H9 (cell line): ENCODE measurements at regions not wholly inside any gene's neighbourhood (a gene's known extent, or its start where the extent isn't known, plus 50 kb on each side); places are given as distances from the start of the nearest gene placed in this dataset.

ENCODE experiments used
- DNase-seq: peaks from one replicate; pipeline ENCODE4 v3.0.0-alpha.2; 2017
- H2AFZ ChIP-seq: one replicate; pipeline ENCODE4 v1.6.1; 2013; ENCODE audit warnings: mild to moderate bottlenecking, low read length, control low read depth, moderate library complexity
- H2AK5ac ChIP-seq: 2 replicates; pipeline ENCODE4 v1.6.1; 2013; ENCODE audit warnings: low read length, control low read depth, mixed read lengths; ENCODE audit not compliant: insufficient read length
- H2BK120ac ChIP-seq: one replicate; pipeline ENCODE4 v1.6.1; 2013; ENCODE audit warnings: low read depth, mild to moderate bottlenecking, low read length, control low read depth, inconsistent platforms; ENCODE audit not compliant: poor library complexity, severe bottlenecking
- H2BK12ac ChIP-seq: 2 replicates; pipeline ENCODE4 v1.6.1; 2013; ENCODE audit warnings: low read length, control low read depth, mixed read lengths, low read depth; ENCODE audit not compliant: insufficient read length
- H2BK15ac ChIP-seq: 2 replicates; pipeline ENCODE4 v1.6.1; 2013; ENCODE audit warnings: low read depth, low read length, control low read depth
- H2BK20ac ChIP-seq: one replicate; pipeline ENCODE4 v1.6.1; 2013; ENCODE audit warnings: low read depth, mild to moderate bottlenecking, low read length, control low read depth, inconsistent platforms; ENCODE audit not compliant: poor library complexity, severe bottlenecking
- H2BK5ac ChIP-seq: 2 replicates; pipeline ENCODE4 v1.6.1; 2013; ENCODE audit warnings: low read length, control low read depth, mixed read lengths; ENCODE audit not compliant: insufficient read length
- H3K14ac ChIP-seq: 2 replicates; pipeline ENCODE4 v1.6.1; 2013; ENCODE audit warnings: low read length, control low read depth; ENCODE audit not compliant: insufficient read depth
- H3K18ac ChIP-seq: 2 replicates; pipeline ENCODE4 v1.6.1; 2013; ENCODE audit warnings: low read depth, mild to moderate bottlenecking, mixed read lengths, low read length, control low read depth; ENCODE audit not compliant: insufficient read length
- H3K23ac ChIP-seq: 2 replicates; pipeline ENCODE4 v1.6.1; 2013; ENCODE audit warnings: low read length, control low read depth, mixed read lengths, low read depth; ENCODE audit not compliant: insufficient read length
- H3K23me2 ChIP-seq: 2 replicates; pipeline ENCODE4 v1.6.1; 2013; ENCODE audit warnings: low read depth, mild to moderate bottlenecking, mixed read lengths, low read length, control low read depth; ENCODE audit not compliant: insufficient read length, poor library complexity, severe bottlenecking
- H3K27ac ChIP-seq: 2 replicates; pipeline ENCODE4 v1.5.1; 2013; ENCODE audit warnings: low read length, control low read depth, mixed read lengths, low read depth; ENCODE audit not compliant: insufficient read length
- H3K27me3 ChIP-seq: 2 replicates; pipeline ENCODE4 v1.6.1; 2013; ENCODE audit warnings: low read length, control low read depth, inconsistent platforms; ENCODE audit not compliant: insufficient read depth
- H3K4ac ChIP-seq: 2 replicates; pipeline ENCODE4 v1.6.1; 2013; ENCODE audit warnings: low read depth, mild to moderate bottlenecking, control low read depth, inconsistent platforms, low read length, moderate library complexity
- H3K4me1 ChIP-seq: 2 replicates; pipeline ENCODE4 v1.6.1; 2013; ENCODE audit warnings: low read length, control low read depth, inconsistent platforms; ENCODE audit not compliant: insufficient read depth
- H3K4me2 ChIP-seq: 2 replicates; pipeline ENCODE4 v1.6.1; 2013; ENCODE audit warnings: low read length, control low read depth, mixed read lengths; ENCODE audit not compliant: insufficient read length, insufficient read depth
- H3K56ac ChIP-seq: 2 replicates; pipeline ENCODE4 v1.6.1; 2013; ENCODE audit warnings: low read depth, mild to moderate bottlenecking, mixed read lengths, low read length, control low read depth; ENCODE audit not compliant: insufficient read length
- H3K79me1 ChIP-seq: 2 replicates; pipeline ENCODE4 v1.6.1; 2013; ENCODE audit warnings: low read depth, mild to moderate bottlenecking, moderate library complexity, low read length, control low read depth, inconsistent platforms; ENCODE audit not compliant: insufficient read depth, poor library complexity, severe bottlenecking
- H3K79me2 ChIP-seq: 2 replicates; pipeline ENCODE4 v1.6.1; 2013; ENCODE audit warnings: low read length, control low read depth, inconsistent platforms; ENCODE audit not compliant: insufficient read depth
- H3K9ac ChIP-seq: 2 replicates; pipeline ENCODE4 v1.6.1; 2013; ENCODE audit warnings: low read length, control low read depth, mixed read lengths; ENCODE audit not compliant: insufficient read length; ENCODE audit errors: extremely low read depth
- H3K9me3 ChIP-seq: one replicate; pipeline ENCODE4 v1.6.1; 2013; ENCODE audit warnings: low read depth, low read length, inconsistent platforms; ENCODE audit not compliant: control insufficient read depth
- H3T11ph ChIP-seq: one replicate; pipeline ENCODE4 v1.6.1; 2013; ENCODE audit warnings: mild to moderate bottlenecking, low read length, control low read depth, inconsistent platforms
- H4K20me1 ChIP-seq: one replicate; pipeline ENCODE4 v1.6.1; 2013; ENCODE audit not compliant: control insufficient read depth, insufficient read length, insufficient read depth
- H4K5ac ChIP-seq: 2 replicates; pipeline ENCODE4 v1.6.1; 2013; ENCODE audit warnings: low read depth, mild to moderate bottlenecking, mixed read lengths, low read length, control low read depth; ENCODE audit not compliant: insufficient read length
- H4K8ac ChIP-seq: replicated peaks from 2 replicates; pipeline ENCODE4 v1.6.1; 2013; ENCODE audit warnings: low read length, control low read depth, mixed read lengths, low read depth; ENCODE audit not compliant: insufficient read length
- H4K91ac ChIP-seq: 2 replicates; pipeline ENCODE4 v1.6.1; 2013; ENCODE audit warnings: low read depth, mild to moderate bottlenecking, moderate library complexity, mixed read lengths, low read length, control low read depth; ENCODE audit not compliant: insufficient read length
- H3K27ac Mint-ChIP-seq, 3 experiments: 2 replicates in 2 of 3; 3 replicates in 1 of 3; pipeline ENCODE4 v1.8.0; 2020 to 2021; ENCODE audit warnings: mixed read lengths in 3 of 3, mild to moderate bottlenecking in 1 of 3, moderate library complexity in 1 of 3
- H3K27me3 Mint-ChIP-seq: 2 replicates; pipeline ENCODE4 v1.8.0; 2021; ENCODE audit warnings: low read depth, mild to moderate bottlenecking, moderate library complexity, mixed read lengths
- H3K36me3 Mint-ChIP-seq, 3 experiments: 2 replicates in 2 of 3; 3 replicates in 1 of 3; pipeline ENCODE4 v1.8.0; 2020 to 2021; ENCODE audit warnings: low read depth in 3 of 3, mixed read lengths in 3 of 3; ENCODE audit not compliant: insufficient read depth in 1 of 3
- H3K4me1 Mint-ChIP-seq, 2 experiments: 2 replicates each; pipeline ENCODE4 v1.8.0; 2020; ENCODE audit warnings: mixed read lengths in 2 of 2
- H3K4me3 Mint-ChIP-seq, 2 experiments: 2 replicates in 1 of 2; 3 replicates in 1 of 2; pipeline ENCODE4 v1.8.0; 2020 to 2021; ENCODE audit warnings: mild to moderate bottlenecking in 2 of 2, mixed read lengths in 2 of 2, moderate library complexity in 1 of 2
- H3K9me3 Mint-ChIP-seq, 2 experiments: 2 replicates in 1 of 2; 3 replicates in 1 of 2; pipeline ENCODE4 v1.8.0; 2020; ENCODE audit warnings: mild to moderate bottlenecking in 2 of 2, mixed read lengths in 2 of 2, moderate library complexity in 1 of 2
- TF ChIP-seq, protein P1 (sequence below): fragments of 200-600 bp; sonication (generic); conservative IDR thresholded peaks from 3 replicates; pipeline ENCODE4 v1.8.0; 2021; ENCODE audit warnings: antibody characterized with exemption, mild to moderate bottlenecking

- no peak overlapping the region for H4K8ac ChIP-seq
- peaks cover 2 to 3% of the 10 kb centered on the region in 2 experiments for H3K4me1 Mint-ChIP-seq
- no peak overlapping the region for H2AFZ ChIP-seq
- no peak overlapping the region for H3K4me2 ChIP-seq
- H4K20me1 ChIP-seq = no peaks in the 10 kb centered on the region
- H4K91ac ChIP-seq = no peak overlapping the region
- no peaks in the 10 kb centered on the region for H3K9me3 ChIP-seq
- DNase-seq = no peak
- no peak overlapping the region for H3K18ac ChIP-seq
- no peak overlapping the region for H2BK15ac ChIP-seq
- no peak overlapping the region for H3K23ac ChIP-seq
- no peak overlapping the region for H4K5ac ChIP-seq
- H3K27me3 Mint-ChIP-seq = no peaks in the 10 kb centered on the region
- H2BK12ac ChIP-seq = no peak overlapping the region
- no peak overlapping the region for H3K4me3 Mint-ChIP-seq
- no peak overlapping the region for H3T11ph ChIP-seq
- H3K9me3 Mint-ChIP-seq = no peaks in the 10 kb centered on the region
- TF ChIP-seq, protein P1, sequence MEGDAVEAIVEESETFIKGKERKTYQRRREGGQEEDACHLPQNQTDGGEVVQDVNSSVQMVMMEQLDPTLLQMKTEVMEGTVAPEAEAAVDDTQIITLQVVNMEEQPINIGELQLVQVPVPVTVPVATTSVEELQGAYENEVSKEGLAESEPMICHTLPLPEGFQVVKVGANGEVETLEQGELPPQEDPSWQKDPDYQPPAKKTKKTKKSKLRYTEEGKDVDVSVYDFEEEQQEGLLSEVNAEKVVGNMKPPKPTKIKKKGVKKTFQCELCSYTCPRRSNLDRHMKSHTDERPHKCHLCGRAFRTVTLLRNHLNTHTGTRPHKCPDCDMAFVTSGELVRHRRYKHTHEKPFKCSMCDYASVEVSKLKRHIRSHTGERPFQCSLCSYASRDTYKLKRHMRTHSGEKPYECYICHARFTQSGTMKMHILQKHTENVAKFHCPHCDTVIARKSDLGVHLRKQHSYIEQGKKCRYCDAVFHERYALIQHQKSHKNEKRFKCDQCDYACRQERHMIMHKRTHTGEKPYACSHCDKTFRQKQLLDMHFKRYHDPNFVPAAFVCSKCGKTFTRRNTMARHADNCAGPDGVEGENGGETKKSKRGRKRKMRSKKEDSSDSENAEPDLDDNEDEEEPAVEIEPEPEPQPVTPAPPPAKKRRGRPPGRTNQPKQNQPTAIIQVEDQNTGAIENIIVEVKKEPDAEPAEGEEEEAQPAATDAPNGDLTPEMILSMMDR = no peak
- no peak overlapping the region for H3K4ac ChIP-seq
- H2BK120ac ChIP-seq = no peak overlapping the region
- H2BK20ac ChIP-seq = no peak overlapping the region
- no peak overlapping the region for H3K27ac ChIP-seq
- H3K79me2 ChIP-seq = no peaks in the 10 kb centered on the region
- no peak overlapping the region for H2AK5ac ChIP-seq
- no peak overlapping the region for H3K9ac ChIP-seq
- H3K79me1 ChIP-seq = no peaks in the 10 kb centered on the region
- H3K4me1 ChIP-seq = no peaks in the 10 kb centered on the region
- H3K27me3 ChIP-seq = no peaks in the 10 kb centered on the region
- H3K56ac ChIP-seq = no peak overlapping the region
- H3K14ac ChIP-seq = no peak overlapping the region
- no peaks in the 10 kb centered on the region for H3K23me2 ChIP-seq
- no peaks in the 10 kb centered on the region for H3K36me3 Mint-ChIP-seq
- H2BK5ac ChIP-seq = no peak overlapping the region
- H3K27ac Mint-ChIP-seq = no peak overlapping the region
These were observed 238.1 kb upstream of the CXXC4 start for GRCh38 chr4:104732766-104733165.
